Transverse colon (tissue), 3 donors: ENCODE measurements at regions not wholly inside any gene's neighbourhood (a gene's known extent, or its start where the extent isn't known, plus 50 kb on each side); places are given as distances from the start of the nearest gene placed in this dataset.

ENCODE experiments used
- CTCF ChIP-seq, 5 experiments: fragments of 200-600 bp in 3 of 5; fragments of 450-650 bp in 2 of 5; sonication (generic) in 3 of 5; IDR thresholded peaks; 1 replicate in 2 of 5; 2 replicates in 3 of 5; pipeline ENCODE4 v1.5.1; 2016 to 2017; ENCODE audit warnings: antibody characterized with exemption in 5 of 5, inconsistent platforms in 3 of 5, mild to moderate bottlenecking in 2 of 5, moderate library complexity in 1 of 5
- POLR2A ChIP-seq: fragments of 450-650 bp; IDR thresholded peaks from one replicate; pipeline ENCODE4 v1.6.1; 2016; ENCODE audit warnings: antibody characterized with exemption, mild to moderate bottlenecking, moderate library complexity

GRCh38 chr2:128665113-128665512, 346.4 kb upstream of the HS6ST1 start:
- TF ChIP-seq CTCF (IDR thresholded peaks at IDR 0.05) (no peak), POLR2A (no peak)
